Loucy (cell line): ENCODE measurements at regions not wholly inside any gene's neighbourhood (a gene's known extent, or its start where the extent isn't known, plus 50 kb on each side); places are given as distances from the start of the nearest gene placed in this dataset.

ENCODE experiments used
- EZH2phosphoT487 ChIP-seq: fragments of 200-600 bp; IDR thresholded peaks from 2 replicates; pipeline ENCODE4 v1.6.1; 2018; ENCODE audit warnings: antibody characterized with exemption, mild to moderate bottlenecking, moderate library complexity, borderline replicate concordance
- TF ChIP-seq, protein P1 (sequence below): fragments of 200-600 bp; sonication (generic); conservative IDR thresholded peaks from 2 replicates; pipeline ENCODE4 v1.5.1; 2014; ENCODE audit warnings: mild to moderate bottlenecking, antibody characterized with exemption, low read length

DNA sequence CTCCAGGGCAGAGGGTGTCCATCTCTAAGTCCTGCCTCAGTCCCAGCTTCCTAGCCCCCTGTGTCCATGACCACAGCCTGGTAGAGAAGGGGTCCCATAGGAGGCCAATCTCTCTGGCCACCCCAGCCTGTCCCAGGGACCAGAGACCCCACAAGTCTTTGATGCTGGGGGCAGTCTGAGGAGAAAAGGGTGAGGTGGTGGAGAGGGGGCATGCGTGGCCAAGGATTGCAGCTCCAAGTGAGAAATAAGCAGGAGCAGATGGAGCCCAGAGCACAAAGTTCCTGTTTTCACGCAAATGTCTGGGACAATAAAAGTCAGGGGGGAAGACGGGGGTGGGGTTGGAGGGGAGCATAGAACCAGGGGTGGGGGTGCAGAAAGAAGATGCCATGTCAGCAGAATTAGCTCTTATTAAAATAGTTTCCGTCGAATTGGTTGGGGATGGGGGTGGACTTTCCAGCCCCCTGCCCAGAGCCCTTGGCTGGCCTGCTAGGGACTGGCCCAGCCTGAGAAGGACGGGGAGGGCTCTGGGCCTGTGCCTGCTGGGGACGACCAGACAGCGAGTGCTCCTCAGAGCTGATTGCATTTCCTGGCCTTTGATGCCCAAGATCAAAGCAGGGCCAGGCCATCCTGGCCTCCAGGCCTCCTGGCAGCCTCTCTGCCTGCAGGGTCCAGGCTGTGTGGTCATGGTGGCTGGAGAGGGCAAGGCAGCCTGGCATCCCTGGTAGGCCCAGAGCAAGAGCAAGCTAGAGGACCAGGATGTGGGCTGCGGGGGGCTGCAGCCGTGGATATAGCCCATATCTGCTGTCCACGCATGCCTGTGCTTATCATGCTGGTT, 337.1 kb downstream of the DYSF start:
- TF ChIP-seq, protein P1, sequence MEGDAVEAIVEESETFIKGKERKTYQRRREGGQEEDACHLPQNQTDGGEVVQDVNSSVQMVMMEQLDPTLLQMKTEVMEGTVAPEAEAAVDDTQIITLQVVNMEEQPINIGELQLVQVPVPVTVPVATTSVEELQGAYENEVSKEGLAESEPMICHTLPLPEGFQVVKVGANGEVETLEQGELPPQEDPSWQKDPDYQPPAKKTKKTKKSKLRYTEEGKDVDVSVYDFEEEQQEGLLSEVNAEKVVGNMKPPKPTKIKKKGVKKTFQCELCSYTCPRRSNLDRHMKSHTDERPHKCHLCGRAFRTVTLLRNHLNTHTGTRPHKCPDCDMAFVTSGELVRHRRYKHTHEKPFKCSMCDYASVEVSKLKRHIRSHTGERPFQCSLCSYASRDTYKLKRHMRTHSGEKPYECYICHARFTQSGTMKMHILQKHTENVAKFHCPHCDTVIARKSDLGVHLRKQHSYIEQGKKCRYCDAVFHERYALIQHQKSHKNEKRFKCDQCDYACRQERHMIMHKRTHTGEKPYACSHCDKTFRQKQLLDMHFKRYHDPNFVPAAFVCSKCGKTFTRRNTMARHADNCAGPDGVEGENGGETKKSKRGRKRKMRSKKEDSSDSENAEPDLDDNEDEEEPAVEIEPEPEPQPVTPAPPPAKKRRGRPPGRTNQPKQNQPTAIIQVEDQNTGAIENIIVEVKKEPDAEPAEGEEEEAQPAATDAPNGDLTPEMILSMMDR = no peak
- TF ChIP-seq EZH2phosphoT487 = no peak
